ENCODE measurements at regions not wholly inside any gene's neighbourhood (a gene's known extent, or its start where the extent isn't known, plus 50 kb on each side); places are given as distances from the start of the nearest gene placed in this dataset.
"Not testable (repeated sequence)": the region's sequence is repeated elsewhere in the genome, so short reads cannot be mapped to it uniquely, and the experiment has no call there.

GRCh38 chr6:154638369-154638768, 94.8 kb upstream of the SCAF8 start:
- no peak for DNase-seq

- not testable (repeated sequence) for DNase-seq
Observed at GRCh38 chr6:154639196-154639595, 94.0 kb upstream of the SCAF8 start.

GRCh38 chr6:154648188-154648887, 84.9 kb upstream of the SCAF8 start:
- no peak for DNase-seq

GRCh38 chr6:154648888-154649205, 84.4 kb upstream of the SCAF8 start:
- DNase-seq = no peak

GRCh38 chr6:154649721-154650120, 83.5 kb upstream of the SCAF8 start:
- no peak for DNase-seq

- no peak for DNase-seq
Observed at GRCh38 chr6:154650351-154650750, 82.9 kb upstream of the SCAF8 start.

GRCh38 chr6:154651656-154652055, 81.6 kb upstream of the SCAF8 start:
- no peak for DNase-seq

GRCh38 chr6:154653385-154653784, 79.8 kb upstream of the SCAF8 start:
- DNase-seq = no peak

GRCh38 chr6:154653853-154654252, 79.4 kb upstream of the SCAF8 start:
- DNase-seq = no peak

GRCh38 chr6:154656660-154657059, 76.6 kb upstream of the SCAF8 start:
- no peak for DNase-seq

- no peak for DNase-seq
Observed at GRCh38 chr6:154661768-154662167, 71.4 kb upstream of the SCAF8 start.

GRCh38 chr6:154664287-154664686, 68.9 kb upstream of the SCAF8 start:
- DNase-seq = no peak

- DNase-seq = no peak
Observed at GRCh38 chr6:154668156-154668555, 65.1 kb upstream of the SCAF8 start.

GRCh38 chr6:154672086-154672485, 61.1 kb upstream of the SCAF8 start:
- no peak for DNase-seq

- no peak for DNase-seq
Observed at GRCh38 chr6:154673919-154674318, 59.3 kb upstream of the SCAF8 start.

GRCh38 chr6:154675602-154676088, 57.6 kb upstream of the SCAF8 start:
- DNase-seq = peak; percentile 90

- no peak for DNase-seq
Observed at GRCh38 chr6:154682633-154683125, 50.5 kb upstream of the SCAF8 start.
